ENCODE measurements at regions not wholly inside any gene's neighbourhood (a gene's known extent, or its start where the extent isn't known, plus 50 kb on each side); places are given as distances from the start of the nearest gene placed in this dataset.

DNA sequence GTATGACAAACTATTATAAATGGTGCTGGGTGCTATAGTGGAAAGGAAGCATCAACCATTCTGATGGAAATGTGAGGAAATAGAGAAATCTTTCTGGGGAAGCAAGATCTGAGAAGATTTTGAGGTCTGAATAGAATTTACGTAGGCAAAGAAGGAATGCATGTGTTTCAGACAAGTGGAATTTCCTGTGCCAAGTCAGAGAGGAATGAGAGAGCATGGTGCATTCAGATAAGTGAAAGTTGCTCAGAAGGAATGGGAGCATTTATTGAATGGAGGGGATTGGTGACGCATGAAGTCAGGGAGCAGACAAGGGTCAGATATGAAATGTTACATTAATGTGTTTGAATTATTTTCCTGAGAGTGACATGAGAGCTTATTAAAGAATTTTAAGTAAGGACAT is 725.5 kb downstream of the METTL15 start:
- H3K4me3 Mint-ChIP-seq: no peak overlapping the region
- H3K36me3 Mint-ChIP-seq (ENCODE audit: low read depth): no peaks in the 10 kb centered on the region
- DNase-seq (ENCODE audit: low read depth, low spot score): no peak
- TF ChIP-seq, protein P1, sequence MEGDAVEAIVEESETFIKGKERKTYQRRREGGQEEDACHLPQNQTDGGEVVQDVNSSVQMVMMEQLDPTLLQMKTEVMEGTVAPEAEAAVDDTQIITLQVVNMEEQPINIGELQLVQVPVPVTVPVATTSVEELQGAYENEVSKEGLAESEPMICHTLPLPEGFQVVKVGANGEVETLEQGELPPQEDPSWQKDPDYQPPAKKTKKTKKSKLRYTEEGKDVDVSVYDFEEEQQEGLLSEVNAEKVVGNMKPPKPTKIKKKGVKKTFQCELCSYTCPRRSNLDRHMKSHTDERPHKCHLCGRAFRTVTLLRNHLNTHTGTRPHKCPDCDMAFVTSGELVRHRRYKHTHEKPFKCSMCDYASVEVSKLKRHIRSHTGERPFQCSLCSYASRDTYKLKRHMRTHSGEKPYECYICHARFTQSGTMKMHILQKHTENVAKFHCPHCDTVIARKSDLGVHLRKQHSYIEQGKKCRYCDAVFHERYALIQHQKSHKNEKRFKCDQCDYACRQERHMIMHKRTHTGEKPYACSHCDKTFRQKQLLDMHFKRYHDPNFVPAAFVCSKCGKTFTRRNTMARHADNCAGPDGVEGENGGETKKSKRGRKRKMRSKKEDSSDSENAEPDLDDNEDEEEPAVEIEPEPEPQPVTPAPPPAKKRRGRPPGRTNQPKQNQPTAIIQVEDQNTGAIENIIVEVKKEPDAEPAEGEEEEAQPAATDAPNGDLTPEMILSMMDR (conservative IDR thresholded peaks at IDR 0.05): no peak
- peaks cover 9% of the 10 kb centered on the region for H3K4me1 Mint-ChIP-seq
- H3K27ac Mint-ChIP-seq (ENCODE audit: unreplicated experiment): no peak overlapping the region
- no peaks in the 10 kb centered on the region for H3K9me3 Mint-ChIP-seq
- no peaks in the 10 kb centered on the region for H3K27me3 Mint-ChIP-seq (ENCODE audit: low read depth)

DNA sequence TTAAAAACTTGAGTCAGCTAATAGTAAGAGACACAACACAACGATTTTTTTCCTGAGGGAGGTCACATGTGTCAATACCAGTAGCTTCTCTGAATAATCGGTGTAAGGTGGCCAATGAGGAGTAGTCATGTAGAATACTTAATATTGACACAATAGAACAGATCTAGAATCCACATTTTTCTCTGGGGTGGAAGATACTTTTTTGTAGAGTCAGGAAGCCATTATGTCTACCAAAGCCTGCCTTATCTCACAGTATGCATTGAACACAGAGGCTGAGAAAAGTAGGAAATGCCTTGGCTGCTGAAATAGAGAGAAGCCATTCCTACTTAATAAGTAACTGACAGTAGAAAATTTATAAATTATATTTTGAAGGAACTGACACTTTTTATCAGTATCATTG is 725.0 kb downstream of the METTL15 start:
- H3K9me3 Mint-ChIP-seq: no peaks in the 10 kb centered on the region
- no peaks in the 10 kb centered on the region for H3K27me3 Mint-ChIP-seq (ENCODE audit: low read depth)

DNA sequence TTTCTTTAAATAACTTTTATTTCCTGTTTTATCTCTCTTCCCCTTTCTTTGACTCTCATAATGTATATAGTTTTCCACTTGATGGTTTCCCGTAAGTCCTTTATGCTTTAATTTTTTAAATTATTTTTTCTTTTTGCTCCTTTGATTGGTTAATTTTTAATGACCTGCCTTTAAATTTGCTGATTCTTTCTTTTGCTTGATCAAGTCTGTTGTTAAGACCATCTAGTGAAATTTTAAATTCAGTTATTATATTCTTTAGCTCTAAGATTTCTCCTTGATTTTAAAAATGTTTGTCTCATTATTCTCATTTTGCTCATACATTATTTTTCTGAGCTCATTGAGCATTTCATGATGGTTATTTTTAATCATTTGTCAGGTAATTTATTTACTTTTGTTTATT is 718.6 kb downstream of the METTL15 start:
- DNase-seq (ENCODE audit: low read depth, low spot score): no peak
- no peaks in the 10 kb centered on the region for H3K27me3 Mint-ChIP-seq (ENCODE audit: low read depth)
- H3K4me1 Mint-ChIP-seq: no peaks in the 10 kb centered on the region
- H3K36me3 Mint-ChIP-seq (ENCODE audit: low read depth): peaks cover 2% of the 10 kb centered on the region
- H3K4me3 Mint-ChIP-seq: no peak overlapping the region
- TF ChIP-seq, protein P1 (conservative IDR thresholded peaks at IDR 0.05): no peak
- H3K27ac Mint-ChIP-seq (ENCODE audit: unreplicated experiment): no peak overlapping the region
- peaks cover 8% of the 10 kb centered on the region for H3K9me3 Mint-ChIP-seq

More for the DNA sequence above, 725.0 kb downstream of the METTL15 start:
- no peak overlapping the region for H3K4me3 Mint-ChIP-seq
- TF ChIP-seq, protein P1 (conservative IDR thresholded peaks at IDR 0.05): no peak
- DNase-seq (ENCODE audit: low read depth, low spot score): no peak
- no peaks in the 10 kb centered on the region for H3K36me3 Mint-ChIP-seq (ENCODE audit: low read depth)
- H3K4me1 Mint-ChIP-seq: peaks cover 9% of the 10 kb centered on the region
- H3K27ac Mint-ChIP-seq (ENCODE audit: unreplicated experiment): no peak overlapping the region

DNA sequence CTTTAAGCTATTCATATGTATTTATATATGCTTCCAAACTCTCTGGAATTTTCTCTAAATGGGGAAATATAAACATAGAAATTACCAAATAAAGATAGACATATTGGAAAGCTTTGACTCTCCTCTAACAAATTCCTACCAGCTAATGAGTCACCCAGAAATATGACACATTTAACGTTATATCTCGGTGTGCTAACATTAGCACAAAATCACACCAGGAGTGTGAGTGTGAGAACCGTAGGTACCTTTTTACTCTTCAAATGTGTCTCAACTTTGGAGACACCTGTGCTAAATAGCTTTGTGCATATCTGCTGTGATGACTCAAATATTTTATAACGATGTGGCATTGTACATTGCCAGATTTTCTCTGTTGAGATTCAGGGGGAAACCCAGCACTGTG is 714.4 kb downstream of the METTL15 start:
- Mint-ChIP-seq H3K27me3 (ENCODE audit: low read depth) (no peaks in the 10 kb centered on the region), H3K4me1 (no peaks in the 10 kb centered on the region), H3K9me3 (peaks cover 8% of the 10 kb centered on the region), H3K27ac (ENCODE audit: unreplicated experiment) (no peak overlapping the region), H3K36me3 (ENCODE audit: low read depth) (peaks cover 2% of the 10 kb centered on the region), H3K4me3 (no peak overlapping the region)
- TF ChIP-seq, protein P1 (conservative IDR thresholded peaks at IDR 0.05): no peak
- no peak for DNase-seq (ENCODE audit: low read depth, low spot score)

DNA sequence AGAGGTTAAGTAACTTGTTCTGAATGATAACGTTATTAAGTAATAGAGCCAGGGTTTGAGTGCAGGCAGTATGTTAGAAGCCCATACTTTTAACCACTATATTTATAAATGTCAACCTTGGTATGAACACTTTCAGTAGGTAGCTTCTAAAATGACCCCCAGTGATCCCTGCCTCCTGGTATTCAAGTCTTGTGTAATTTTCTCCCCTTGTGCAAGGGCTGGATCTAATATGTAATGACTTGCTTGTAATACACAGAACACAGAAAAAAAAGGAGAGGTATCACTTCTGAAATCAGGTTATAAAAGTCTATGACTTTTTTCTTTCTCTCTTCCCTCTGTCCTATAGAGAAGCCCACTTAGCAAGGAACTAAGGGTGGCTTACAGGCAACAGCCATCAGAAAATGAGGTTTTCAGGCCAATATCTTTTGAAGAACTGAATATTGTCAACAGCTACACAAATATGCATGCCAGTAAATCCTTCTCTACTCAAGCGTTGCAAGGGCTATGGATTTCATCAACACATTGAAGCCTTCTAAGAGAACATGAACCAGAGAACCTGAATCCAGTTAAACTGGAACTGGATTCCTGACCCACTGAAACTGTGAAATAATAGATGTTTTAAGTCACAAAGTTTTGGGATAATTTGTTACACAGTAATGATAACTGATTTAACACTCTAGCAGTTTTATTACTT is 712.3 kb downstream of the METTL15 start:
- Mint-ChIP-seq H3K36me3 (ENCODE audit: low read depth) (no peaks in the 10 kb centered on the region), H3K4me1 (no peaks in the 10 kb centered on the region), H3K9me3 (no peaks in the 10 kb centered on the region), H3K4me3 (no peak overlapping the region), H3K27me3 (ENCODE audit: low read depth) (no peaks in the 10 kb centered on the region), H3K27ac (ENCODE audit: unreplicated experiment) (no peak overlapping the region)
- DNase-seq (ENCODE audit: low read depth, low spot score): no peak
- TF ChIP-seq, protein P1 (conservative IDR thresholded peaks at IDR 0.05): no peak
